SK-N-MC (cell line): ENCODE measurements at regions not wholly inside any gene's neighbourhood (a gene's known extent, or its start where the extent isn't known, plus 50 kb on each side); places are given as distances from the start of the nearest gene placed in this dataset.

Experiments
- DNase-seq: peaks from one replicate; pipeline ENCODE4 v3.0.0-alpha.2; 2011; ENCODE audit warnings: low read depth, low spot score
- H3K27ac ChIP-seq: fragments of 200-600 bp; sonication (generic); 2 replicates; pipeline ENCODE4 v1.5.1; 2016; ENCODE audit warnings: mixed run types
- H3K36me3 ChIP-seq: fragments of 200-600 bp; sonication (generic); 2 replicates; pipeline ENCODE4 v1.6.1; 2017; ENCODE audit warnings: antibody characterized with exemption, low read length, mixed read lengths; ENCODE audit not compliant: insufficient read depth
- H3K4me3 ChIP-seq: fragments of 200-600 bp; sonication (generic); 2 replicates; pipeline ENCODE4 v1.5.1; 2016
- H3K9ac ChIP-seq: fragments of 200-600 bp; sonication (generic); 2 replicates; pipeline ENCODE4 v1.8.0; 2017; ENCODE audit warnings: mixed run types, mixed read lengths; ENCODE audit not compliant: insufficient read length
- H3K9me3 ChIP-seq: fragments of 200-600 bp; sonication (generic); 2 replicates; pipeline ENCODE4 v1.6.1; 2017; ENCODE audit warnings: low read depth, mild to moderate bottlenecking, antibody characterized with exemption, low read length, moderate library complexity, mixed read lengths
- EZH2 ChIP-seq: fragments of 200-600 bp; sonication (generic); IDR thresholded peaks from one replicate; pipeline ENCODE4 v1.6.1; 2017; ENCODE audit warnings: antibody characterized with exemption
- FOXP2 ChIP-seq: optimal IDR thresholded peaks from 2 replicates; pipeline ENCODE3; 2011; ENCODE audit warnings: mild to moderate bottlenecking, moderate library complexity; ENCODE audit not compliant: insufficient read depth; ENCODE audit errors: extremely low read length, control extremely low read depth
- POLR2AphosphoS5 ChIP-seq: IDR thresholded peaks from 2 replicates; pipeline ENCODE4 v1.6.1; 2012; ENCODE audit warnings: mild to moderate bottlenecking, low read depth, low read length, borderline replicate concordance

- DNase-seq = no peak
- TF ChIP-seq POLR2AphosphoS5 (no peak), FOXP2 (no peak), EZH2 (no peak)
- Histone ChIP-seq H3K9ac (no peak overlapping the region), H3K4me3 (no peak overlapping the region), H3K36me3 (no peaks in the 10 kb centered on the region), H3K27ac (no peak overlapping the region), H3K9me3 (no peaks in the 10 kb centered on the region)
These were observed 94.6 kb upstream of the EGFLAM start for GRCh38 chr5:38163636-38164237.

- no peak overlapping the region for H3K4me3 ChIP-seq
- no peak for DNase-seq
- H3K36me3 ChIP-seq = no peaks in the 10 kb centered on the region
- no peak overlapping the region for H3K9ac ChIP-seq
- H3K27ac ChIP-seq = no peak overlapping the region
- H3K9me3 ChIP-seq = no peaks in the 10 kb centered on the region
- TF ChIP-seq POLR2AphosphoS5 (no peak), EZH2 (no peak)
These were observed 95.7 kb upstream of the EGFLAM start for GRCh38 chr5:38162625-38163024.

GRCh38 chr5:38157024-38157423 lies 101.3 kb upstream of the EGFLAM start:
- Histone ChIP-seq H3K9me3 (no peaks in the 10 kb centered on the region), H3K27ac (no peak overlapping the region), H3K4me3 (no peak overlapping the region), H3K36me3 (no peaks in the 10 kb centered on the region), H3K9ac (no peak overlapping the region)
- DNase-seq = no peak
- TF ChIP-seq FOXP2 (no peak), POLR2AphosphoS5 (no peak), EZH2 (no peak)

- no peak for DNase-seq
- no peak overlapping the region for H3K4me3 ChIP-seq
These were observed 103.6 kb upstream of the EGFLAM start for GRCh38 chr5:38154615-38155204.

GRCh38 chr5:38151878-38152277 lies 106.5 kb upstream of the EGFLAM start:
- DNase-seq = no peak
- TF ChIP-seq POLR2AphosphoS5 (no peak), EZH2 (no peak), FOXP2 (no peak)

More at GRCh38 chr5:38154615-38155204, 103.6 kb upstream of the EGFLAM start:
- H3K9ac ChIP-seq = no peak overlapping the region
- no peak overlapping the region for H3K27ac ChIP-seq
- H3K36me3 ChIP-seq = no peaks in the 10 kb centered on the region
- H3K9me3 ChIP-seq = no peaks in the 10 kb centered on the region
- TF ChIP-seq POLR2AphosphoS5 (no peak), EZH2 (no peak), FOXP2 (no peak)

GRCh38 chr5:38149815-38150195 lies 108.6 kb upstream of the EGFLAM start:
- no peak overlapping the region for H3K4me3 ChIP-seq
- DNase-seq = no peak
- TF ChIP-seq FOXP2 = no peak
- no peak for TF ChIP-seq EZH2
- TF ChIP-seq POLR2AphosphoS5 = no peak
- H3K9ac ChIP-seq = no peak overlapping the region
- H3K27ac ChIP-seq = no peak overlapping the region
- no peaks in the 10 kb centered on the region for H3K9me3 ChIP-seq
- no peaks in the 10 kb centered on the region for H3K36me3 ChIP-seq

More at GRCh38 chr5:38151878-38152277, 106.5 kb upstream of the EGFLAM start:
- H3K9ac ChIP-seq = no peak overlapping the region
- no peaks in the 10 kb centered on the region for H3K36me3 ChIP-seq
- H3K4me3 ChIP-seq = no peak overlapping the region
- H3K9me3 ChIP-seq = no peaks in the 10 kb centered on the region
- no peak overlapping the region for H3K27ac ChIP-seq

GRCh38 chr5:38148021-38148625 lies 110.2 kb upstream of the EGFLAM start:
- Histone ChIP-seq H3K4me3 (no peak overlapping the region), H3K27ac (no peak overlapping the region), H3K36me3 (no peaks in the 10 kb centered on the region), H3K9me3 (no peaks in the 10 kb centered on the region), H3K9ac (no peak overlapping the region)
- DNase-seq = no peak
- TF ChIP-seq FOXP2 (no peak), POLR2AphosphoS5 (no peak), EZH2 (no peak)

GRCh38 chr5:38143384-38143783 lies 115.0 kb upstream of the EGFLAM start:
- DNase-seq = no peak
- H3K27ac ChIP-seq = no peak overlapping the region
- H3K9ac ChIP-seq = no peak overlapping the region
- TF ChIP-seq POLR2AphosphoS5 (no peak), EZH2 (no peak), FOXP2 (no peak)
- H3K4me3 ChIP-seq = no peak overlapping the region
- H3K9me3 ChIP-seq = no peaks in the 10 kb centered on the region
- no peaks in the 10 kb centered on the region for H3K36me3 ChIP-seq

- H3K27ac ChIP-seq = peak overlapping the region; percentile 65; the same call in 1 of the 2 replicates
- no peak overlapping the region for H3K9ac ChIP-seq
- TF ChIP-seq FOXP2 (no peak), EZH2 (no peak), POLR2AphosphoS5 (no peak)
- no peak overlapping the region for H3K4me3 ChIP-seq
- no peaks in the 10 kb centered on the region for H3K36me3 ChIP-seq
- H3K9me3 ChIP-seq = no peaks in the 10 kb centered on the region
- no peak for DNase-seq
These were observed 116.7 kb upstream of the EGFLAM start for GRCh38 chr5:38141665-38142064.
